ENCODE measurements at regions not wholly inside any gene's neighbourhood (a gene's known extent, or its start where the extent isn't known, plus 50 kb on each side); places are given as distances from the start of the nearest gene placed in this dataset.

DNA sequence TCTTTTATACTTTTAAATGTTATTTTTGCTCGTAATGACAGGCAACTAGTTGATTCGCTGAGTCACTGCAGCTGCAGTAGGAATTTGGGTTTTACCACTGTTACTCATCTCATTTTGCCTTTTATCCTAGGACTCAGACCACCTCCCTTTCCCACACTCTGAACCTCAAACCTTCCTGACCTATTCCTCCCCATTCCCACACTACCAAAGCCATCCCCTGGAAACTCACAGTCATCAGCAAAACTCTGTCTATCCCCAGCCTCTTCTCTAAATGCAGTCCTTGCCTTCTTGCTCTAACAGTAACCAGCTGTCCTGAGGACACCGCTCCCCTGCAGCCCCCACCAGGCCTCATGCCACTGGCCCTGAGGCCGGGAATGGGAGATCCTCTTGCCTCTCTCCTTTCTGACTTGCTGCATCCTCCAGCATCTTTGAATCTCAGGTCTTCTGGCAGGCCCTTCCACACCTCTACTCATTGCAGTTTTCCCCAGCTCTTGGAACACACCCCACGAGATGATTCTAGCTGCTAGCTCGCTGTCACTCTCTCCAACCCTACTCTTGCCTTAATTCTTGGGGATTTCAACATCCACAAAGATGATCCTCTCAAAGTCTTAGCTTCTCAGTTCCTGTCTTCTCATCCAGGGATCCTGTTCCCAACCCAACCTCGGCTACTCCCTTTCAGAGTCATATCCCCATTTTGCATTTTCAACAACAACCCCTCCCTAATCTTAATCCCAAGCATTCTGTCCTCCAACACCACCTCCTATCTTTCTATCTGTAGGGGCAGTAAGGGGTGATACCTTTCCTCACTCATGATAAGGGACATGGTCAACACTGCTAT lies 55.9 kb upstream of the C3orf80 start:
- no peak for TF ChIP-seq TSHZ2 (CRISPR knock-in tag; IDR thresholded peaks at IDR 0.05)
- TF ChIP-seq ZNF8 (CRISPR knock-in tag; IDR thresholded peaks at IDR 0.05): no peak
- no peak for TF ChIP-seq GLIS3 (CRISPR knock-in tag; IDR thresholded peaks at IDR 0.05)
- TF ChIP-seq, protein P1, sequence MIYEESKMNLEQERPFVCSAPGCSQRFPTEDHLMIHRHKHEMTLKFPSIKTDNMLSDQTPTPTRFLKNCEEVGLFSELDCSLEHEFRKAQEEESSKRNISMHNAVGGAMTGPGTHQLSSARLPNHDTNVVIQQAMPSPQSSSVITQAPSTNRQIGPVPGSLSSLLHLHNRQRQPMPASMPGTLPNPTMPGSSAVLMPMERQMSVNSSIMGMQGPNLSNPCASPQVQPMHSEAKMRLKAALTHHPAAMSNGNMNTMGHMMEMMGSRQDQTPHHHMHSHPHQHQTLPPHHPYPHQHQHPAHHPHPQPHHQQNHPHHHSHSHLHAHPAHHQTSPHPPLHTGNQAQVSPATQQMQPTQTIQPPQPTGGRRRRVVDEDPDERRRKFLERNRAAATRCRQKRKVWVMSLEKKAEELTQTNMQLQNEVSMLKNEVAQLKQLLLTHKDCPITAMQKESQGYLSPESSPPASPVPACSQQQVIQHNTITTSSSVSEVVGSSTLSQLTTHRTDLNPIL (CRISPR knock-in tag; IDR thresholded peaks at IDR 0.05; ENCODE audit: low read depth): no peak
- TF ChIP-seq CSDC2 (CRISPR knock-in tag; IDR thresholded peaks at IDR 0.05): no peak
- TF ChIP-seq TCF4 (CRISPR knock-in tag; IDR thresholded peaks at IDR 0.05; ENCODE audit: borderline replicate concordance): no peak
- no peak for TF ChIP-seq PPARA (CRISPR knock-in tag; IDR thresholded peaks at IDR 0.05; ENCODE audit: borderline replicate concordance)
- TF ChIP-seq BACH2 (CRISPR knock-in tag; IDR thresholded peaks at IDR 0.05; ENCODE audit: borderline replicate concordance): no peak
- no peak for TF ChIP-seq ZC3H10 (CRISPR knock-in tag; IDR thresholded peaks at IDR 0.05)
- TF ChIP-seq ZNF565 (CRISPR knock-in tag; conservative IDR thresholded peaks at IDR 0.05; ENCODE audit: low read depth): no peak
- ATAC-seq: peak; percentile 65

DNA sequence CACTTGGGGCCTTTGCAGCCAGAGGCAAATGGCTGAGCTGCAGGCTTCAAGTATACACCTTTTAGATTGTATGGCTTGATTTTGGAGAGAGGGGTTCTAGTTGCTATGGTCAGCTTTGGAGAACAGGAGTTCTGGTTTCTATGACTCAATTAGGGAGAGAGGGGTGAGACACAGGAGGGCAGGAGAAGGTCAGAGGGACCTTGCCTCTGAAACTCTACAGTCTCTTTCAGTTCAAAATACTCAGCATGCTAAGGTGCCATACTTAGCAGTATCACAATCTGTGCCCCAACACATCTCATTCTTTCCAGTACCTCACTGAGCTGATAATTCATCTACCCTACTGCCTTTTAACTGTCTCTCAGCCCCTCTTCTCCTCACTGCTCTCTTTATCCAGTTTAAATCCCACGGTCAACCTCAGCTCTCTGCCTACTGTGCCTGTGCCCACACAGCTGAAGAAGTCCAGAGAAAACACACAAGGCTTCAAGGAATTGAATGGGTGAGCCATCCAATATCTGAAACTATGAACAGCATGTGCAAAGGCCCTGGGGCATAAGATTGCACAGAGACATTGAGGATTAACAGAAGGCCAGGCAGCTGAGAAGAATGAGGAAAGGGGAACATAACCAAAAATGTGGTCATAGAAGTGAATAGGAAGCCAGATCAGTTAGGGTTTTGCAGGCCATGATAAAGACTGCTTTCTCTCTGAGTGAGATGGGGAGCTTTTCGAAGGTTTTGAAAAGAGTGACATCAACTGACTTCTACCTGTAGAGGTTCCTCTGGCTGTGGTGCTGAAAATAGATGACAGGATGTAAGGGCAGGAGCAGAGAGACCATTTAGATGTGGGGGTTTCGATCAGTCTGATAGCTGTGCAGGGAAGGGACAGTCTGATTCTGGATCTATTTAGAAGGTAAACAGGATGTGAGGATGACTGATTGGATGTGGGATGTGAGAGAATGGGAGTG lies 54.5 kb upstream of the C3orf80 start:
- no peak for ATAC-seq

DNA sequence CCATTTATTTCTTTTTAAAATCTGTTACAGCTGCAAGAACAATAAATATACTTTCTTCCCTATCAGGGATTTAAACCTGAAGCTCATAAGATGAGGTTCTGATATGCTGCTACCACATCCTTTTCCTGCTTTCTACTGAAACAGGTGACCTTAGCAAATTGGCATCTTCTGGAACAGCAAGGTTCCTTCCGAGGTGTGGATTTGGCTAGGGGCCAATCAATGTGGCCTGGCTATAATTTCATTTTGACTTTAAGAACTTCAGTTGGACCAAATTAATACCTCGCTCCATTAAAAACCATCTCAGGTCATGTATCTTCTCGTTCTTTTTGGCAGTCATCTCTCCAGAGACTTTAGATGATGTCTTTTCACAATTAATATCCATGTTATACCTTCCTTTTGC lies 53.4 kb upstream of the C3orf80 start:
- no peak for ATAC-seq
- TF ChIP-seq, protein P2, sequence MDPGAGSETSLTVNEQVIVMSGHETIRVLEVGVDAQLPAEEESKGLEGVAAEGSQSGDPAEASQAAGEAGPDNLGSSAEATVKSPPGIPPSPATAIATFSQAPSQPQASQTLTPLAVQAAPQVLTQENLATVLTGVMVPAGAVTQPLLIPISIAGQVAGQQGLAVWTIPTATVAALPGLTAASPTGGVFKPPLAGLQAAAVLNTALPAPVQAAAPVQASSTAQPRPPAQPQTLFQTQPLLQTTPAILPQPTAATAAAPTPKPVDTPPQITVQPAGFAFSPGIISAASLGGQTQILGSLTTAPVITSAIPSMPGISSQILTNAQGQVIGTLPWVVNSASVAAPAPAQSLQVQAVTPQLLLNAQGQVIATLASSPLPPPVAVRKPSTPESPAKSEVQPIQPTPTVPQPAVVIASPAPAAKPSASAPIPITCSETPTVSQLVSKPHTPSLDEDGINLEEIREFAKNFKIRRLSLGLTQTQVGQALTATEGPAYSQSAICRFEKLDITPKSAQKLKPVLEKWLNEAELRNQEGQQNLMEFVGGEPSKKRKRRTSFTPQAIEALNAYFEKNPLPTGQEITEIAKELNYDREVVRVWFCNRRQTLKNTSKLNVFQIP (CRISPR knock-in tag; IDR thresholded peaks at IDR 0.05; ENCODE audit: borderline replicate concordance, low read depth): no peak
- TF ChIP-seq BACH2 (CRISPR knock-in tag; IDR thresholded peaks at IDR 0.05; ENCODE audit: borderline replicate concordance): no peak
- TF ChIP-seq, protein P3, sequence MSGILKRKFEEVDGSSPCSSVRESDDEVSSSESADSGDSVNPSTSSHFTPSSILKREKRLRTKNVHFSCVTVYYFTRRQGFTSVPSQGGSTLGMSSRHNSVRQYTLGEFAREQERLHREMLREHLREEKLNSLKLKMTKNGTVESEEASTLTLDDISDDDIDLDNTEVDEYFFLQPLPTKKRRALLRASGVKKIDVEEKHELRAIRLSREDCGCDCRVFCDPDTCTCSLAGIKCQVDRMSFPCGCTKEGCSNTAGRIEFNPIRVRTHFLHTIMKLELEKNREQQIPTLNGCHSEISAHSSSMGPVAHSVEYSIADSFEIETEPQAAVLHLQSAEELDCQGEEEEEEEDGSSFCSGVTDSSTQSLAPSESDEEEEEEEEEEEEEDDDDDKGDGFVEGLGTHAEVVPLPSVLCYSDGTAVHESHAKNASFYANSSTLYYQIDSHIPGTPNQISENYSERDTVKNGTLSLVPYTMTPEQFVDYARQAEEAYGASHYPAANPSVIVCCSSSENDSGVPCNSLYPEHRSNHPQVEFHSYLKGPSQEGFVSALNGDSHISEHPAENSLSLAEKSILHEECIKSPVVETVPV (CRISPR knock-in tag; IDR thresholded peaks at IDR 0.05): no peak
- no peak for TF ChIP-seq SNAI2 (CRISPR knock-in tag; IDR thresholded peaks at IDR 0.05)
- TF ChIP-seq GLIS3 (CRISPR knock-in tag; IDR thresholded peaks at IDR 0.05): no peak
- TF ChIP-seq OSR1 (CRISPR knock-in tag; IDR thresholded peaks at IDR 0.05): no peak
- TF ChIP-seq PPARA (CRISPR knock-in tag; IDR thresholded peaks at IDR 0.05; ENCODE audit: borderline replicate concordance): no peak
- no peak for TF ChIP-seq TCF4 (CRISPR knock-in tag; IDR thresholded peaks at IDR 0.05; ENCODE audit: borderline replicate concordance)
- no peak for TF ChIP-seq ZFP3 (CRISPR knock-in tag; IDR thresholded peaks at IDR 0.05)
- no peak for TF ChIP-seq ISL1 (CRISPR knock-in tag; IDR thresholded peaks at IDR 0.05)

More for the DNA sequence above, 54.5 kb upstream of the C3orf80 start:
- TF ChIP-seq TCF4 (CRISPR knock-in tag; IDR thresholded peaks at IDR 0.05; ENCODE audit: borderline replicate concordance): no peak
- TF ChIP-seq, protein P3 (CRISPR knock-in tag; IDR thresholded peaks at IDR 0.05): no peak
- TF ChIP-seq TSHZ2 (CRISPR knock-in tag; IDR thresholded peaks at IDR 0.05): no peak
- TF ChIP-seq TOX (CRISPR knock-in tag; IDR thresholded peaks at IDR 0.05; ENCODE audit: borderline replicate concordance): no peak
- no peak for TF ChIP-seq ARNTL (CRISPR knock-in tag; IDR thresholded peaks at IDR 0.05; ENCODE audit: borderline replicate concordance, low read depth)
- TF ChIP-seq ZC3H10 (CRISPR knock-in tag; IDR thresholded peaks at IDR 0.05): no peak
- no peak for TF ChIP-seq ZNF70 (CRISPR knock-in tag; IDR thresholded peaks at IDR 0.05)
- no peak for TF ChIP-seq ZNF8 (CRISPR knock-in tag; IDR thresholded peaks at IDR 0.05)
- no peak for TF ChIP-seq BACH2 (CRISPR knock-in tag; IDR thresholded peaks at IDR 0.05; ENCODE audit: borderline replicate concordance)

Measured in SK-N-SH treated with all-trans-retinoic acid at 6 μM for 48 hours (cell line).